HG03439 (cell line): ENCODE measurements at regions not wholly inside any gene's neighbourhood (a gene's known extent, or its start where the extent isn't known, plus 50 kb on each side); places are given as distances from the start of the nearest gene placed in this dataset.
"Not testable (repeated sequence)": the region's sequence is repeated elsewhere in the genome, so short reads cannot be mapped to it uniquely, and the experiment has no call there.

ENCODE experiments used
- ATAC-seq: cut with Tn5 transposase; IDR thresholded peaks from one replicate; pipeline ENCODE4 v1.9.1; 2021; ENCODE audit warnings: mild to moderate bottlenecking, moderate library complexity; ENCODE audit not compliant: unreplicated experiment

- no peak for ATAC-seq
Observed at GRCh38 chr5:158275511-158275910, 416.6 kb upstream of the CLINT1 start.

GRCh38 chr5:158273035-158273434, 414.1 kb upstream of the CLINT1 start:
- ATAC-seq = no peak

GRCh38 chr5:158272409-158272808, 413.5 kb upstream of the CLINT1 start:
- ATAC-seq = no peak

- ATAC-seq = no peak
Observed at GRCh38 chr5:158270996-158271554, 412.1 kb upstream of the CLINT1 start.

- no peak for ATAC-seq
Observed at GRCh38 chr5:158268286-158268685, 409.3 kb upstream of the CLINT1 start.

- ATAC-seq = no peak
Observed at GRCh38 chr5:158267228-158267627, 408.3 kb upstream of the CLINT1 start.

GRCh38 chr5:158265931-158266700, 407.2 kb upstream of the CLINT1 start:
- no peak for ATAC-seq

- ATAC-seq = no peak
Observed at GRCh38 chr5:158265346-158265745, 406.4 kb upstream of the CLINT1 start.

GRCh38 chr5:158264264-158264663, 405.3 kb upstream of the CLINT1 start:
- no peak for ATAC-seq

- ATAC-seq = no peak
Observed at GRCh38 chr5:158261674-158262367, 402.9 kb upstream of the CLINT1 start.

GRCh38 chr5:158256096-158256495, 397.2 kb upstream of the CLINT1 start:
- no peak for ATAC-seq

GRCh38 chr5:158255609-158256008, 396.7 kb upstream of the CLINT1 start:
- ATAC-seq = no peak

- ATAC-seq = no peak
Observed at GRCh38 chr5:158246661-158247060, 387.7 kb upstream of the CLINT1 start.

- no peak for ATAC-seq
Observed at GRCh38 chr5:158245513-158245912, 386.6 kb upstream of the CLINT1 start.

- no peak for ATAC-seq
Observed at GRCh38 chr5:158244882-158245281, 385.9 kb upstream of the CLINT1 start.

GRCh38 chr5:158236511-158237335, 377.8 kb upstream of the CLINT1 start:
- no peak for ATAC-seq

- ATAC-seq = no peak
Observed at GRCh38 chr5:158235159-158235547, 376.2 kb upstream of the CLINT1 start.

- no peak for ATAC-seq
Observed at GRCh38 chr5:158234323-158235158, 375.6 kb upstream of the CLINT1 start.

- ATAC-seq = no peak
Observed at GRCh38 chr5:158233735-158234322, 374.9 kb upstream of the CLINT1 start.

GRCh38 chr5:158227314-158227713, 368.4 kb upstream of the CLINT1 start:
- ATAC-seq = not testable (repeated sequence)
